GM13977 (cell line): ENCODE measurements at regions not wholly inside any gene's neighbourhood (a gene's known extent, or its start where the extent isn't known, plus 50 kb on each side); places are given as distances from the start of the nearest gene placed in this dataset.

Experiments used
- DNase-seq: peaks from one replicate; pipeline ENCODE4 v3.0.0; 2012; ENCODE audit warnings: low spot score
- in situ Hi-C: fragments of 300-500 bp; cut with MboI; formaldehyde crosslinking; loops from one replicate; pipeline ENCODE4 v1.12.0; 2022; ENCODE audit warnings: low sequenced_read_pairs, low pct_unique_long_range_greater_than_20kb, mixed read lengths, inconsistent platforms; ENCODE audit not compliant: unreplicated experiment
- TF ChIP-seq, protein P1 (sequence below): IDR thresholded peaks from 2 replicates; pipeline ENCODE4 v1.5.1; 2012; ENCODE audit warnings: mild to moderate bottlenecking, control low read depth; ENCODE audit not compliant: insufficient read depth; ENCODE audit errors: extremely low read depth, missing control alignments

DNA sequence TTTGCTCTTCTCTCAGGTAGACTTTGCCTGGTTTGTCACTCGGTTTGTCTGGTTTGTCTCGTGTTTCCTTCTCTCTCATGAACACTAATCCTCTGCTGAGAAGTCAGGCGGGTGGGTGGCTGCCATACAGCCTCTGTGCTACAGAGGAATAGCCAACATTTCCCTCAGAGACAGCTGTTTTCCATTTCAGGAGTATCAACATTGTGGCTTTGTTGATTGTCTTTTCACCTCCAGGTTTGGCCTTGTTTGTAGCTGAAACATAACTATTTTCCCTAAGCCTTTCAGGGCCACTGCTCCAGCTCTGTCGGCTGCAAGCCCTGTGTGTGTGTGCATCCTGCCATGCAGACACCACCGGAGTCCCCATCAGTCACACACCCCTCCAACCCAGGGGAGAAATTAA is 122.8 kb downstream of the BAMBI start:
- no peak for DNase-seq
- in situ Hi-C loops = no loop called here
- TF ChIP-seq, protein P1, sequence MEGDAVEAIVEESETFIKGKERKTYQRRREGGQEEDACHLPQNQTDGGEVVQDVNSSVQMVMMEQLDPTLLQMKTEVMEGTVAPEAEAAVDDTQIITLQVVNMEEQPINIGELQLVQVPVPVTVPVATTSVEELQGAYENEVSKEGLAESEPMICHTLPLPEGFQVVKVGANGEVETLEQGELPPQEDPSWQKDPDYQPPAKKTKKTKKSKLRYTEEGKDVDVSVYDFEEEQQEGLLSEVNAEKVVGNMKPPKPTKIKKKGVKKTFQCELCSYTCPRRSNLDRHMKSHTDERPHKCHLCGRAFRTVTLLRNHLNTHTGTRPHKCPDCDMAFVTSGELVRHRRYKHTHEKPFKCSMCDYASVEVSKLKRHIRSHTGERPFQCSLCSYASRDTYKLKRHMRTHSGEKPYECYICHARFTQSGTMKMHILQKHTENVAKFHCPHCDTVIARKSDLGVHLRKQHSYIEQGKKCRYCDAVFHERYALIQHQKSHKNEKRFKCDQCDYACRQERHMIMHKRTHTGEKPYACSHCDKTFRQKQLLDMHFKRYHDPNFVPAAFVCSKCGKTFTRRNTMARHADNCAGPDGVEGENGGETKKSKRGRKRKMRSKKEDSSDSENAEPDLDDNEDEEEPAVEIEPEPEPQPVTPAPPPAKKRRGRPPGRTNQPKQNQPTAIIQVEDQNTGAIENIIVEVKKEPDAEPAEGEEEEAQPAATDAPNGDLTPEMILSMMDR = no peak

DNA sequence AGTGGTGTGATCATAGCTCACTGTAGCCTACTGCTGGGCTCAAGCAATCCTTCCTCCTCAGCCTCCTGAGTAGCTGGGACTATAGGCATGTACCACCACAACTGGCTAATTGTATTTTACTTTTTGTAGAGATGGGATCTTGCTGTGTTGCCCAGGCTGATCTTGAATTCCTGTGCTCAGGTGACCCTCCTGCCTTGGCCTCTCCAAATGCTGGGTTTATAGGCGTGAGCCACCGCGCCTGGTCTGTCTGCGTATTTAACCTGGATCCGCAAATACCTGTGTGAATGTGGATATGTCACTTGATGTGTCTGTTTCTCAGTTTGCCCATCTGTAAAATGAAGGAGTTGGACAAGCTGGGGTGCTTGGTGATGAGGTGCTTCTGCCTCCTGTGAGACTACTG is 123.9 kb downstream of the BAMBI start:
- DNase-seq = no peak
- in situ Hi-C loops = no loop called here
- TF ChIP-seq, protein P1 = no peak

DNA sequence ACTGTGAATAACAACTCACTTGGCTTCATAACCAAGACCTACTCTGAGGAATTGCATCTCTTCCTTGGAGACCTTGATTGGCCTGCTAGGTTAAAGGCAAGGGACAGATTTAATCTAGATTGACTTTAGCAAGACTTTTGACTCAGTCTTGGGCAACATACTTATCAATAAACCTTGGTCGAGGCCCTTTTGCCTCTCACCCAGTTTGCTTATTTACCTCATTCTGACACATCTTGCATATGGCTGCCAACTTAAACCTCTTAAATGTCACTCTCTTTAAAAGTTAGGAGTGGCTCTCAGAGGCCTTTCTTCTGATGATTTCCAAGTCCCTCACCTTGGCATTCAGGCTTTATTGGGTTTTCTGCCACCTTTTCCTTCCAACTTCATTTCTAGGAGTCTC is 124.5 kb downstream of the BAMBI start:
- TF ChIP-seq, protein P1 = no peak
- no peak for DNase-seq
- in situ Hi-C loops = no loop called here

DNA sequence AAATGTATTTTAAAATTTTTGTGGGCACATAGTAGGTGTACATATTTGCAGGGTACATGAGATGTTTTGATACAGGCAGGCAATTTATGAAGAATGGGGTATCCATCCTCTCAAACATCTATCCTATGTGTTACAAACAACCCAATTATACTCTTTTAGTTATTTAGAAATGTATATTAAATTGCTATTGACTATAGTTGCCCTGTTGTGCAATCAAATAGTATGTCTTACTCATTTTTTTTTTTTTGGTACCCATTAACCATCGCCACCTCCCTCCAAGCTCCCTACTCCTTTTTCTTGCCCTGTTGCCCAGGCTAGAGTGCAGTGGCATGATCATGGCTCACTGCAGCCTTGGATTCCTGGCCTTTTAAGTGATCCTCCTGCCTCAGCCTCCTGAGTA is 128.1 kb downstream of the BAMBI start:
- DNase-seq = no peak
- in situ Hi-C loops = no loop called here
- TF ChIP-seq, protein P1 = no peak

DNA sequence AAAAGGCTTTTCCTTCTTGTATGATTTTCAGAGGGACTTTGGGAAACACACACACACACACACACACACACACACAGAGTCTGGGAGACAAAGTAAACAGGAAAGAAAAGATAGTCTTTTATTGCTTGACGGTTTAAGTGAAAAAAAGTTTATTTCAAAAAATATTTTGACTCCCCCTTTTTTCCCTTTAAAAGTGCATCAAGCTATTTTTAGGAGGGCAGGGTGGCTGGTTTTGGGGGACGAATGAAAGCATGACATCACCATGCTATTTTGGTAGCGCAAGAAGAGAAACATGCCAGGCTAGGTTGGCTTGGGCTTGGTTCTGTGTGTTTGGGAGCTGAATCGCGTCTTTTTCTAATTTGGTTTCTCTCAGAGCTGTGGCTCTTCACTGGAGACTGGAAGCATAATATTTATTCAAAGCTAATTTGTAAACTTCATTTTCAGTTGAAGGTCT is 129.2 kb downstream of the BAMBI start:
- no peak for DNase-seq
- in situ Hi-C loops = no loop called here
- TF ChIP-seq, protein P1 = no peak

DNA sequence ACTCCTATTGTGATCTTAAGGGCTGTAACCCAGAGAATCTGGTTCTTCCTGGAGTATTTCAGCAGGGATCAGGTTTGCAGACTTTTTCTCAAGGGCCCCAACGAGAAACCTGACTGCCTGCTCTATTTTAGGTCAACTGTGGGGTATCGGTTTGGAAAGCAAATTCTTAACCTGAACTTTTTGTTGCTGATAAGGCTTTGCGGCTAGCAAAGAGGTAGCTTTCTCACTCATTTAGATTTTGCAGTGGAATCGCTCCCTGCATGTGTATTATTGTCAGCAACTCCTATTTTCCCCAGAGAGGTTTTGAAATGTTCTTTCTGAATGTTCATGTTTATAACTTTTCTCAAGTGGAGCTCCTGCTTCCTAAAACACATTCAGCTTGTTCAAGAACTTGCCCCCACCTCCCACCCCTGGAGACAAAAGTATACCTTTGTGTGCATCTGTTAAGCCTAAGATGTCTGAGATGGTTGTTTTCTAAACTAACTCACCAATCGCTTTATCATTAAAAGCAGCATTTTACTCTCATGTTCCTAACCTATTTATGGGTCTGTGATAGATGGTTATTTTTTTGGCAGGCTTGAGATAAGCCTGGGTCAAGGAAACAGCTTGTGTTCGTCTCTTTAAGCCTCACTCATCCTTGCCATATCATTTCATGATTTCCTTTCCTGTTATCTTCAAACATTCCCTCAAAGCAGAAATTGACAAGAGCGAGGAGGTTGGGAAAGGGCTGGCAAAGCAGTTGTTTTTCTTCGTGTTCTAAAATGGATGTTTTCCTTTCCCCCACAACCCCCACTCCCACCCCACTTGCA is 129.8 kb downstream of the BAMBI start:
- no peak for DNase-seq
- TF ChIP-seq, protein P1 = no peak
- in situ Hi-C loops = no loop called here
